ENCODE measurements at regions not wholly inside any gene's neighbourhood (a gene's known extent, or its start where the extent isn't known, plus 50 kb on each side); places are given as distances from the start of the nearest gene placed in this dataset.

DNA sequence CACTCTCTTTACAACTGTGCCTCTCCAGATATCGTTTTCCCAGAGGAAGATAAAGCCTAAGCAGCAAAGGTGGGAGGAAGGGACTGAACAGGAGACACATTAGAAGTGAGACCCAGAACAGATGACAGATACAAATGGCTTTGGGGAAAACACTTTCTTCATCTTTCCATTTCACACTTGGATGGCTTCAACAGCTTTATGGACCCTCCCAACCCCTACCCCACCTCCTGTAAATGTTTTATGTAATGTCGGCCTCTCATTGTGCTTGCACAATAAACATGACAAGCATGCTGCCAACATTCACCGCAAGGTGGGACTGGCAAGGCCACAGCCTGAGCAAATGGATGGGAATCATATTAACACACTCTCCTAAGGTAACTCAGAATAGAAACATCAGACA is 1088.6 kb downstream of the TUSC7 start:
- no peak for DNase-seq

DNA sequence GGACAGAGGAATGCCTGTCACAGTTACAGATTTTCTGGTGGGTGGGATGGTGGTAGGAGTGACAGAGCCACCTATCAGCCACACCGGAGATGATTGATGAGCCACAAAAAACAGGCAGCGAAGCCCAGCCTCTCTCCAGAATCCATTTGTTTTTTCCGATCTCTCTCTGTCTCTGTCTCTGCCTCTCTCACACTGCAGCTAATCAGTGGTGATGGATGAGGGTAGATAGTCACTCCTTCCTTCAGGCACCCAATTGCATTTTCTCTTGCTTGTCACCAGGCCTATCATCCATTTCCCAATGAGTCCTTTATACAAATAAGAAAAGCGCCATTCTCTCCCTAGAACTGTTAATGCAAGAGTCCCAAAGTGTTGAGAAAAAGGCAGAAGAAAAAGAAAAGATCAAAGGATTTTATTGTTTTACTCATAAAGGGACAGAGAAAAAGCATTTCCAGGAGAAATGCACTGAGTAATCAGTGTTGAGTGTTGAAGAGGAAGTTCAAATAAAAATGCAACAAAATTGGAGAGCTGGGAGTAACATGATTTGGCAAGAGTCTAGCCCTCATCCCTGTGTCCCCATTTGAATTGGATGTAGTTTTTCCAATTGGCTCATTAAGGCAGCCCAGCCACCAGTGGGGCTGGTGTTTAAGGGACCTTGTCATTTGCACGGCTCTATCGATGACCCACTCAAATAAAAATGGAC is 1089.3 kb downstream of the TUSC7 start:
- DNase-seq: no peak

DNA sequence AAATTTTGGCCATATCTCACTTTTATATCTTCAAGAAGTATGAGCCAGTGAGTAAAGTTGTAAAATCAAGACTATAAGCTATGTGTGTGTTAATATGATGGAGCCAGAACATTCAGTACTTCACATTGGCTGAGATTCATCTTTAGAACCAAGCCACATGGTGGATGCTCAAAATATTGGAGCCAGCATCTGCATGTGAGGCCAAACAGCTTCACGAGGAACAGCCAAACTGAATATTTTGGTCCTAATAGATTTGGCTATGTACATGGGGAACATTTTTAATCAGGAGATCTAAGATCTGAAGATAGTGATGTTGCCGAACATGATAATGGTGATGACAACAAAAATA is 1089.8 kb downstream of the TUSC7 start:
- no peak for DNase-seq

DNA sequence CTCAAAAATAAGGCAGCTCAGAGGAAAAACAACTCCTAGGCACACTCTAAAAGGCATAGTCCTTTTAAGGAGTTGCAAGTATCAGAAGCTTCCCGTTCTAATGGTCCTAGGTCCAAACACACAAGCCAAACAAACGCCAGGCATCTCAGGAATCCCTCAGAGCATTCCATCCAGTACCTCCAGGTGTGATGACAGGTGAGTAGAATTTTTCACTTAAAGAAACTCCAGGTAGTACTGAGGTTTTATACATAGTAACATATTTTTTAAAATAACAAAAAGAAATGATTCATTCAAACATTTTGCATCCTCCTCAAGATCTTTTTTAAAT is 1092.3 kb downstream of the TUSC7 start:
- no peak for DNase-seq

DNA sequence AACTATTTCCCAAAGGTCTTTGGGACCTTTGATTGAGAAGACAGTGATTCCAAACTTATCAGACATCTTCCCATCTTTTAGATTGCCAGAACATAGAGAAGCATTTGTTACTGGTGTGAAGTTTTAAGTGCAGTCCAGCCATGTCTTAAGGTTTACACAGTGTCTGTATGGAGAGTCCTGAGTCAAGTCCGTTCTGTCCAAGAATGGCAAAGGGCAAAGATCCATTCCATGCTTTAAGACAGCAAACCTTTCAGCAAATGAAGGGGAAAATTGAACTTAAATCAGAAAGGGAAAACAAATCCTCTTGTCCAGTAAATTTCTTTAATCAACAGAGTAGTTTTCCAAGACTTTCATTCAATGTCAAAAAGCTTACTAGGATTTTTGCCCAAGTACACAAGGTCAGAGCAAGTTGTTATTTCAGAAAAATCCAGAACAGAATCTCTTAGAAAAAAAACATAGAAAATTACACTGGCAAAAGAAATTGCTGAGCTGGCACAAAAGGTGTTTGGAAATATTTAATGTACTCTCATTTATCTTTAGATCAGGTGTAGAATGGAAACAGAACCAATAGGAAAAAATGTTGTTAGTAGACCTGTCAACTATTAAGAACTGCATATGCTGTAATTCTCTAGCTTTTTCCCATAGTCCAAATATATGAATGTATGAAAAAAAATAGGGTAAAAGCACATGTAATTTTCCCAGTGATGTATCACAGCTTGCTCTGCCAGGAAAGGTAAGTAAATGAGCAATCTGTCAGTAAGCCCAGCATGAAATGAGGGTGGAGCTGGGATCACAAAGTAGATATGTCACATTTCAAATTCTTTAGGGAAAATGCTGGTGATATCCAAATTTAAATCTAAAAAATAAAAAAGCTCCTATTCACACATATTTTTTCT is 1099.9 kb downstream of the TUSC7 start:
- DNase-seq: no peak

DNA sequence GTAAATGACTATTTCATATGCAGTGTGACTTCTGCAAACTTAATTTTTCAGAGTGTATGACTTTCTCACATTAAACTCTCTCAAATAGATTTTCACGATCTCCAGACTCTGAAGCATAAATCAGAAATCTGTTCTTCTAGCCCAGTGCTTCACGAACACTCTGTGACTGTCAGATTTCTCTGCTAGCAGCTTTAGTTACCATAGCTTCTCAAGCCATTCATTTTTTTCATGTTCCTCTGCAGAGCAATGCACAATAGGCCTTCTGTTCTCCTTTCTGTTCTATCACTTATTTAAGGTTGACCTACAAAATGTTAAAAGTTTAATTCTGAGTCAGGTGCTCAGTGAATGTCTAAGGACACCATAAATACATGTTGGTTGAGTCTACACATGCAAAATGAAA is 1102.2 kb downstream of the TUSC7 start:
- no peak for DNase-seq

DNA sequence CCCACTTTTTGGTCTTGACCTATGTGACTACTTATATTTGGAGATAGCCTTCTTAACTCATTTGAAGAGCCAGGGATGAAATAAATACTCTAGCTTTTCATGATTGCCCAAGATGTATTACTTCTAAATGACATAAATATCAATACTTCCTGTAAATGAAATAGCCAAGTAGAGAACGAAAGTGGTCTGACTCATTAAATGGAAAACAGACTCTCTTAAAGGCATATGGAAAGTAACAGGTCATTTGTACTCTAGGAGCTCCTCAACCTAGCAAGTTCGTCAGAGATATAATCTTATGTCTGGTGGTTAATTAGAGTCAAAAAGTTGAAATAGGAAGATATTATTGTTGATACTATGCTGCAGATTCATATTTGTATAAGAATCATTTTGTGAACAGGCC is 1105.4 kb downstream of the TUSC7 start:
- no peak for DNase-seq

DNA sequence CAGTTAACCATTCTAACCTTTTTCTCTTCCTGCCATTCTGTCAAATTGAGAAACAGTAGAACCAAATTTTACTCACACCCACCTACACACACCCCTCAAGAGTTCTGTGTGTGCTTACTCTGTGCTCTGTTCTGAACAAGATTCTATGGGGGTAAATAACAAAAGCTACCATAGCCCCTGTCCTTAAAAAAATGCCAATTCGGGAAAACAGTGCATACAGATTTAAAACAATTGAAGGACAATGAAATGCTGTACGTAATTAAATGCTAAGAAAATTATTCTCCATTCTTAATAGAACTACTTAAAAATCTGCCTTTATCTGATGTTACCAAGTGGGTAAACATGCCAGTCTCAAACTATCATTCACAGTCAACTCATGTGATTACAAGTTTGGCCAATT is 1107.5 kb downstream of the TUSC7 start:
- no peak for DNase-seq

DNA sequence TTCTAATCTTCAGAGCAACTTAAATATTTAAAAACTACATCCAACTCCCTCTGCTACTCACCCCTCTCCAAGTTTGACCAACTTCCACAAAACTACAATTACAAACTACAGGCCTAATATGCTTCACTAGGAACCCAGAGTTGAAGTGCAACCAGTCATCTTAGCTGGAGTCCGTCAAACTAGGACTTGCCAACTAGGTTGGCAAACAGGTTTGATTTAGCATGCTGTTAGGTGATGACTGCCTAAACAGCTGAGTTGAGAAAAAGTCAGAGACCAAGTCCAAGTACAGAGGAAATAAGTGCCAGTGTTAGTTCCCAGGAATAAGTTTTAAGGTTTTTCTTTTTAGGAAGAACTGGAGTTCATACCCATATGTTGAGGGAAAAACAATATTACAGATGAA is 1109.0 kb downstream of the TUSC7 start:
- DNase-seq: no peak

DNA sequence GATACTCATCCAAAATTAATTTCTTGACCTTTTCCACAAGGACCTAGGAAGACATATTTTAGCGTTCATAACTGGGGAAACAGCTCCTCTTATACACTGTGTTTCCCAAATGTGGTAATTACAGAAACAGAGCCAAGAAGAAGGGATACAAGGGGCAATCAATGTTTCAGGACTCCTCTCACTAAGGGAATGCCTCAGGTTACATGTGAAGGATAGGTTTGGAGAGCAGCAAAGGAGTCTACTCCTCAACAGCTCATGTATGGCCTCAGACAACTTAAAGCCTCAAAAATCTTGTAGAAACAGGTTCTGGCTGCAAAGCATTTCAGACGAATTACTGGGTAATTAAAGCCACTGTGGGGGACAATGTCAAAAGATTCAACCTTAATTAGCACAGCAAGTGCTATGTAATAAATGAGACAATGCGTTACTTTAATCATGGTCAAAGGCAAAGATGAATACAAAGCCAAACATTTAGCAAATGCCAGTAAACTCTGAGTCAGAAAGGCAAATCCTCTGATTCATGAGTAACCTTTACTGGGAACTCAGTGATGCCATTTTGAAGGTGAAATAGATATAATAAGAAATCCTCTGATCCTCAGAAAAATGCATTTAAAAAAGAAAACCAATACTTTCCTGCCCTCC is 1111.2 kb downstream of the TUSC7 start:
- no peak for DNase-seq

DNA sequence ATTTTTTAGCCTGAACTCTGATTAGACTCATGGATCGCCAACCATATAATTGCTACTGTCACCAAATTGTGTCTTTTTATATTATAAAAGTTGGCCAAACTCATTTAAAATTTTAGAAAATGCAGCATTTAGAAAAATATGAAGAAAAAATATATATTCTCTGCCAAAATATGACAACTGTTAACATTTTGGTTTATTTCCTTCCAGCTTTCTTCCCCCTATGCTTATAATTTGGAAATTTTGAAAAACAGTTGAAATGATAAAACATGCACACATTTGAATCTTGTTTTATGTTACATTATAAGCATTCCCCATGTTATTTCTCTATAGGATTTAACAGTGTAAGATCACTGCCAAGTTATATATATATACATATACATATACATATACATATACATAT is 1112.8 kb downstream of the TUSC7 start:
- no peak for DNase-seq

DNA sequence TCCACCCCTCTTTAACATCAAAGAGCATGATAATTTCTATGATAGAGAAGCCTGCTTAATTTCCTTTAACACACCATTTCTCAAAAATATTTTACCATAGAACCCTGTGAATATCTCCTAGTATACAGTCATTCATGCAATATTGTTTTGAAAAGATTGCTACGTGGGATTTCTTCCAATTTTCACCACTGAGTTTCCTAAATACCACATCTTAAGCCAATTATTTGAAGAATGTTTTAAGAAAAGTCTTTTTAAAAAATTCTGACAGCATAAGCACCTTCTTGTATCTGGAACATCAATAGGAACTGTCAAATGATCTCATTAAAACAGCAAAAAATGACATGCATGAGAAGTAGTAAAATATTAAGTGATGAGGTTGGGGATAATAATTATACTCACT is 1126.7 kb downstream of the TUSC7 start:
- no peak for DNase-seq

DNA sequence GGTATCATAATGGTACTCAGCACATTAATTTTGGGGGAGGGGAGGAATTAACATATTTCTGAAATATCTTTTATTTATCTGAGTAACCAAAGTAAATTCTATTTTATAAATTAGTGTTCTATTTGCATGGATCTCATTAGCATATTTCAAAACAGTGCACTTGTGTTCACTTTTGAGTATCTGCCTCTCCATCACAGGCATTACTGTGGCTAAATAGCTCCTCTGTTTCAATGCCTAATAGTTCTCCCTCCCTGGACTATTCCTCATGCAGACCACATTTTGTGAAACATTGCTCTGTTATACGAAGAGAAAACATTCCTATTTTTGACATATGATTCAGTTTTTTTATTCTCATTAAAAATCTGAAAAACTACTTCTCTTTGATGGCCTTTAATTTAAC is 1127.8 kb downstream of the TUSC7 start:
- no peak for DNase-seq

DNA sequence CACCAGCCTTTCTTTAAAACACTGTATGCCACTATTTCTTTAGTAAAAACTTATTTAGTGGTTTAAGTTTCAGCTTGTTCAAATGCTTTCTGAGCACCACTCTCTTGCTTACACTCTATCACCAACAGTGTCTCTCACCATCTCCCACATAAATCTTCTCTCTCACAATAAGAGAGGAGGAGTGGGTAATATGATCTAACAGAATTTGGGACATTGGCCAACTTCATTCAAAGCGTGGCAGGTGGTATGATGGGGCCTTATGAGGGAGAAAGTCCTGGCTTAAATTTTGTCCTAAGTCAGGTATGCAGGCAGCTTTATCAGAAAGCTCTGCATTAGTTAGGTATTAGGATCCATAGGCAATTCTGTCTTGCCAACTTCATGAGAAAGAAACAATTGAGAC is 1132.5 kb downstream of the TUSC7 start:
- no peak for DNase-seq

DNA sequence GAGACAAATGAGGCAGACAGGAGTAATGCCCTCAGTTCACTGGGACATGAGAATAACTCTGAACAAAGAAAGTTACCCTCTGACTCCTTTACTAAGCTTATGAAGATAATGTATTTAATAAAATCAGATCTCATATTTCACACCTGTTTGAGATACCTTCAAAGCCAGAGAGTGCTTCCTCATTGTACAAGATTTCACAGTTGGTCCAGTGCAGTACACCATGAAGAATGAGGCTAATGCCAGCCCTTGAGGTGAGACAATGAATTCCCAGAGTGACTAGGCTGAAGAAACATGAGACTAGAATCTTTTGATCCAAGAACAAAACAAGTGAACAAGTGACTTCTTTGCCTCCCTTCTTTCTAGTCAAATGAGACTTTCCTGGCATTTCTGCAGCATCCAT is 1133.8 kb downstream of the TUSC7 start:
- DNase-seq: no peak

DNA sequence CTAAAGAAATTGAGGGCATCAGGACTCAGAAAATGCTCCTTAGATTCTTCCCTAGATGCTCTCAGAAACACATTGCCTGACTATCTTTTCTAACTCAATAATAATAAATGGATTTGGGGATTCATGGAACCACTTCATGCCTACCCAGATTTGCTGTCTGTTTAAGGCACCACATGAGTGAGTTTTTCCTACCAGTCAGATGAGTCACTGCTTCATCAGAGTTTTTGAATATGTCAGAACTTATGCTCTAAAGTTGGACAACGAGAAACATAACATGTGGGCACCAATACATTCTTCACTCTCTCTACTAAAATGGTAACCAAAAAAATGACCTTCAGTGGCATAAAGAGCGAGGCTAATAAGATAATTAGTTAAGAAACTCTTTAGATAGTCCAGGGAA is 1135.1 kb downstream of the TUSC7 start:
- DNase-seq: no peak

DNA sequence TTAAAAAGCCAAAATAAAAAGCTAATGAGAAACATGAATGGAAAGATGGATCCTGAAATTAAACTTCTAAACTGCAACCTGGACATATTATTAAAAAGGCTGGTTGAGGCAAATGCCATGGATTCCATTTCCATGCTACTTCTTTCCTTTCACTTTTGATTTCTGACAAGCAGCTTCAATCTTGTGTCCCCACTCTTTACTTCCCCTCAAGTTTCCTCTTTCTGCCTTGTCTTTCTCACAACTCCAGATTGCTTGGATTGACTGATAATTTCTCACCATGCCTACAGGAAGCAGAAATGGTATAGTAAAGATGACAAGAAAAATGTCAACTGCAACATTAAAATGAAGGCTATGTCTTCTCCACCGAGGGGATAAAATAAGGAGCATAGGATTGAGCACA is 1136.7 kb downstream of the TUSC7 start:
- DNase-seq: no peak

DNA sequence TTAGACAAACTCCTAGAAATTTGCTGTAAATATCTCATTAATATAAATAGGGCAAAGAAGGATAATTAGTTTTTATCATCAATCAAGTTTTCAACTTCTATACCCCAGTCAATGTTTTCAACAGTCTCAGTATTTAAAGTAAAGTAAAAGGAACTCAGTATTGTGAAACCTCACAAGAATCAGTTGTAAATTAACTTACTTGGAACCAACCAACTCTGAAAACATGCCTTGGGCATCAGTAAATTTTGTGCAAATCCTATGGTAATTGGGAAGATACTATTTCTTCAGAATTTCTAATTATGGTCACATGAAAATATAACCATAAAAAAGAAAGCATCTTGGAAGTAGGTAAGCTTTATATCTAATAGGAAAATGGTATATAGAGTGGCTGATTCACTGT is 1139.0 kb downstream of the TUSC7 start:
- no peak for DNase-seq

DNA sequence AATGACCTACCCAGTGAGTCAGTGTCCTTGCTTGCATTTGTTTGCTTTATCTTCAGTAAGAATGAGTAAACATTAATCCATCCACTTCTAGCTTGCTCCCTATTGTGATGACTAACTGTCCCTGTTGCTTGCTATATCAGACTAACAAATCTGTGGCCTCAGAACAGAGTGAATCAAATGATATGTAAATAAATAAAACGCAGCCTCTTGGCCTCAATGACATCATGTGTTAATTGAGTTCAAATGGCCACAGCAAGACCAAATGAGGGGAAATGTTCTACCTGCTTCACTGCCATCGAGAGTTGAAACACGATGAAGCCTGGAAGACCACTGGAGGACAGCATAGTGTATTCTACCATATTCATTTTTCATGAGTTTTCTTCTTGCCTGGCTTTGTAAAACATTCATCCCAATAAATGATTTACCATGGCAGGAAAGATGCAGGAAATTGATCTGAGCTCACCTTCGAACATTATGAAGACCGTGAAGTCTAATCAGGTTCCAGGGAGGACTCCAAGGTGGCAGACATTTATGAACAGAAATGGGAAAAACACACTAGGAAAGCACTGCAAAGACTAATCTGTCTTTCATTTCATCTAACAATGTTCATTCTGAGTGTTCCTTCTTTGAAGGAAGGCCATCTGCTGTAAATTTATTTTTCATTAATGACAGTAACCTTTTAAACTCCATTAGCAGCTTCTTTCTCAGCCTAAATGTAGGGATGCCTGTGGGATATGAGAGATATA is 1144.5 kb downstream of the TUSC7 start:
- no peak for DNase-seq

DNA sequence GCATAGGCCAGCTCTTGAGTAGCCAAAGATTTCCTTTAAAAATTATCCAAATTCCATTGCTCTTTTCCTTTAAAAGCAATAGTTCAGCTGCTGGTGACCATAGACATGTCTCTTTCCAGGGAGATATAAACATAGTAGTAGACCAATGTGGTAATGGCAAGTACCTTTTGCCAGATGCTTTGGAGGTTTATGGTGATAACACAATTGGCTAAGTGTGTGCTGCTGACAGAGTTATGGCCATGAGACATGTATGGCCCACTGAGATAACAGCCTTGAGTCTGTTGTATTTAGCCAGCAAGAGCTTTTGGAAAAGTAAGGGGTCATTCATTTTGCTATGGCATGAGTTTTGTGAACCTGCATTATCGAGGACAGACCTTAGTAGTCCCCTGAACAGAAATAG is 1146.8 kb downstream of the TUSC7 start:
- DNase-seq: no peak

DNA sequence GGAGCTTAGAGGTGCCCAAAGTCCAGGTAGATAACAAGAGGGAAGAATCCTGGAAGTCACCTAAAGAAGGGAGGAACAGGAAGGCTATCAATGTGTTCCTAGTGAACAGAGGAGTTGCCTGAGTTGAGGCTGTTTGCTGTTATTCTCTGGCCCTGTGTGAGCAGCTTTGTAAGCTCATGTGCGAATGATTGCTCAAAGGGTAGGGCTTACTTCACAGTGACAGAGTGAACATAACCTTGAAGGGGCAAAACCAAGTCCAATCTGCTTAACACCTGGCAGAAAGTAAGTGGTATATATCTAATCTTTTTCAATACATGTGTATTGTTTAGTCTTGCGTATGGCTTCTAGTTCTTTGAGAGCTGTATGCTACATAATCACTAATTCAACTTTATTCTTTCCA is 1153.6 kb downstream of the TUSC7 start:
- DNase-seq: no peak

DNA sequence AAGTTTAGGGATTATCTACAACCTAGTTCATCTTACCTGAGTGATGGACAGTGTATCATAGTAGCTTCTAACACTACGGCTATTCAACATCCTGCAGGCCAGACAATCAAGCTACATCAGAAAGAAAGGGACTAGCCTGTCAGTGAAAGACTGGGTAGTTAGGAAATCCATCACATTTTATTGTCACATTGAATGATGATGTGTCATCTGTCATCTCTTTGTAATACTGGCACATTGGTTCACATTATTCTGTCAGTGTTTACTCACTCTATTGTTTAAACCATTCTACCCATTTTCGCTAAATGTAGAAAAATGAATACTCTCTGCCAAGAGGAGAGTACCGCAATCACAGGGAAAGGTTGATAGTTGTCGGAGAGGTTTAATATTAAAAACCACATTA is 1155.8 kb downstream of the TUSC7 start:
- no peak for DNase-seq

DNA sequence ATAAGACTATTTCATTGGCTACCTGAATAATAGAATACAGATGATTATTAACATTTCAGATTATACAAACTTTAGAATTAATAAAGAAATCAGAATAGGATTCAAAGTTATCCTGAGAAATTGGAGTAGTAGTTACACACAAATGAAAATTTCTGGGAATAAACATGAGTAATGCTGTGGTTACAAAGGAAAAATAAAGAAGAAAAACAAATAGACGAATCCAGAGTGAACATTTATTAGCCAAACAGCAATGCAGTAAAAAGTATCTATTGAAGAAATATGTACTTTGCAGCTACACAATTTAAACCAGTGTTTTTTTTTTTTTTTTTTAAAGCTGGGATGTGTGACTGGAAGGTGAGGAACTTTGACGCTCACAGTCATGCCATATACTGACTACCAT is 1159.2 kb downstream of the TUSC7 start:
- no peak for DNase-seq

Measured in occipital lobe (tissue), 1 donor.